SK-N-SH treated with all-trans-retinoic acid at 6 μM for 48 hours (cell line): ENCODE measurements at regions not wholly inside any gene's neighbourhood (a gene's known extent, or its start where the extent isn't known, plus 50 kb on each side); places are given as distances from the start of the nearest gene placed in this dataset.
"Not testable (repeated sequence)": the region's sequence is repeated elsewhere in the genome, so short reads cannot be mapped to it uniquely, and the experiment has no call there.

Experiments
- ATAC-seq: fragments of 200-7000 bp; cut with Tn5 transposase; 3 replicates; pipeline ENCODE4 v1.9.1; 2020; ENCODE audit warnings: mild to moderate bottlenecking, moderate library complexity
- ARNTL ChIP-seq: fragments of 450-650 bp; formaldehyde crosslinking; IDR thresholded peaks from 2 replicates; pipeline ENCODE4 v1.5.0; 2020; ENCODE audit warnings: low read depth, mild to moderate bottlenecking, moderate library complexity, borderline replicate concordance
- BACH2 ChIP-seq: fragments of 250-450 bp; sonication (Bioruptor Pico); IDR thresholded peaks from 2 replicates; pipeline ENCODE4 v1.9.0; 2021; ENCODE audit warnings: mild to moderate bottlenecking, borderline replicate concordance
- CSDC2 ChIP-seq: fragments of 250-450 bp; sonication (Bioruptor Pico); IDR thresholded peaks from 2 replicates; pipeline ENCODE4 v1.5.0; 2020; ENCODE audit warnings: mild to moderate bottlenecking, moderate library complexity
- ESRRG ChIP-seq: fragments of 250-450 bp; sonication (Bioruptor Pico); IDR thresholded peaks from 2 replicates; pipeline ENCODE4 v1.6.1; 2021; ENCODE audit warnings: mild to moderate bottlenecking
- ISL1 ChIP-seq: fragments of 250-450 bp; sonication (Bioruptor Pico); IDR thresholded peaks from 2 replicates; pipeline ENCODE4 v2.1.2; 2022; ENCODE audit warnings: mild to moderate bottlenecking, moderate library complexity
- SNAI2 ChIP-seq: fragments of 250-450 bp; sonication (Bioruptor Pico); IDR thresholded peaks from 2 replicates; pipeline ENCODE4 v1.5.0; 2020; ENCODE audit warnings: mild to moderate bottlenecking, moderate library complexity
- TOX ChIP-seq: fragments of 250-450 bp; sonication (Bioruptor Pico); IDR thresholded peaks from 2 replicates; pipeline ENCODE4 v1.8.0; 2021; ENCODE audit warnings: mild to moderate bottlenecking, moderate library complexity, borderline replicate concordance
- ZC3H10 ChIP-seq: fragments of 250-450 bp; sonication (Bioruptor Pico); IDR thresholded peaks from 2 replicates; pipeline ENCODE4 v1.5.1; 2021; ENCODE audit warnings: mild to moderate bottlenecking, moderate library complexity
- ZFP3 ChIP-seq: fragments of 250-450 bp; sonication (Bioruptor Pico); IDR thresholded peaks from 2 replicates; pipeline ENCODE4 v1.5.0; 2020; ENCODE audit warnings: mild to moderate bottlenecking, moderate library complexity
- ZFP30 ChIP-seq: fragments of 450-650 bp; formaldehyde crosslinking; IDR thresholded peaks from 2 replicates; pipeline ENCODE4 v1.5.0; 2022; ENCODE audit warnings: mild to moderate bottlenecking, moderate library complexity
- ZNF70 ChIP-seq: fragments of 450-650 bp; formaldehyde crosslinking; IDR thresholded peaks from 2 replicates; pipeline ENCODE4 v1.5.0; 2020; ENCODE audit warnings: mild to moderate bottlenecking, moderate library complexity
- TF ChIP-seq, protein P1 (sequence below): fragments of 250-450 bp; sonication (Bioruptor Pico); IDR thresholded peaks from 2 replicates; pipeline ENCODE4 v1.5.0; 2020; ENCODE audit warnings: mild to moderate bottlenecking, moderate library complexity
- TF ChIP-seq, protein P2 (sequence below): fragments of 250-450 bp; sonication (Bioruptor Pico); IDR thresholded peaks from 2 replicates; pipeline ENCODE4 v1.8.0; 2020; ENCODE audit warnings: mild to moderate bottlenecking, moderate library complexity, borderline replicate concordance
- TF ChIP-seq, protein P3 (sequence below): fragments of 250-450 bp; sonication (Bioruptor Pico); IDR thresholded peaks from 2 replicates; pipeline ENCODE4 v1.5.1; 2020; ENCODE audit warnings: low read depth, mild to moderate bottlenecking, moderate library complexity
- TF ChIP-seq, protein P4 (sequence below): fragments of 250-450 bp; sonication (Bioruptor Pico); IDR thresholded peaks from 2 replicates; pipeline ENCODE4 v1.5.1; 2021; ENCODE audit warnings: mild to moderate bottlenecking, moderate library complexity

DNA sequence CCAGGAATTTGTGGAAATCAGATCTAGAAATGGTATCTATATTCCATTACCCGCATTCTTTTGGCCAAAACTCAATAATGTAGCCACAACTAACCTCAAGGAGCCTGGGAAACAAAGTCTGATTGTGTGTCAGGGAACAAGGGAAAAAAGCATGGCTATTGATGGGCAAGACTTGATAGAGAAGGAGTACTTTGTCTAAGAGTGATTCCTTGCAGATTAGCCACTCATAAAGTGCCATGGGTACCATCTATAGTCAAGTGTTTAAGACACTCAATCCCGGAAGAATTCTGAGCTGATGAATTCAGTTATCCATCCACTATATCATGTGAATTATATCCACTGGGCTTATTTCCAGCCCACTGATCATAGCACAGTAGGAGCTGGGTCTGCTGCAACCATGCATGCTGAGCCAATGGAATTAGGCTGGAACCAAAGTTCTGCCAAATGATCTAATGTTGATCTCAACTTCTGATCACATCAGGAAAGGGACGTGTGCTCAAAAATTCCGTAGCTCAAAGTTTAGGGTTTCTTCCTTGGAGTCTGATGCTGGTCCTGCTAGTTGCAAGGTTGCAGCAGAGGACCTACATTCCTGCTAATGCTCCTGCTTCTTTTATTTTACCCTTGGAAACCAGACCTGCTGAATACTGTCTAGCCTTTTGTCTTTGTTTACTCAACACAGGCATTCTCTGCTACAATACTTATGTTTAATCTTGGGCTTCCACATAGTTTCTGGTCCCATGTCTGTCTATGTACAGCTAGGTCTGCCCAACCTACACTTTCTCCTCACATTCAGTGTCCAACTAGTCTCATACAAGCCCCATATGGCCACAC, 629.7 kb downstream of the IRS1 start:
- no peak for ATAC-seq
- TF ChIP-seq ZFP3 (CRISPR knock-in tag) (no peak), ESRRG (CRISPR knock-in tag) (no peak), ZC3H10 (CRISPR knock-in tag) (no peak), CSDC2 (CRISPR knock-in tag) (no peak), TOX (CRISPR knock-in tag) (no peak), ZFP30 (CRISPR knock-in tag) (no peak), ARNTL (no peak), BACH2 (CRISPR knock-in tag) (no peak), ZNF70 (CRISPR knock-in tag) (no peak), ISL1 (CRISPR knock-in tag) (no peak)
- TF ChIP-seq, protein P1, sequence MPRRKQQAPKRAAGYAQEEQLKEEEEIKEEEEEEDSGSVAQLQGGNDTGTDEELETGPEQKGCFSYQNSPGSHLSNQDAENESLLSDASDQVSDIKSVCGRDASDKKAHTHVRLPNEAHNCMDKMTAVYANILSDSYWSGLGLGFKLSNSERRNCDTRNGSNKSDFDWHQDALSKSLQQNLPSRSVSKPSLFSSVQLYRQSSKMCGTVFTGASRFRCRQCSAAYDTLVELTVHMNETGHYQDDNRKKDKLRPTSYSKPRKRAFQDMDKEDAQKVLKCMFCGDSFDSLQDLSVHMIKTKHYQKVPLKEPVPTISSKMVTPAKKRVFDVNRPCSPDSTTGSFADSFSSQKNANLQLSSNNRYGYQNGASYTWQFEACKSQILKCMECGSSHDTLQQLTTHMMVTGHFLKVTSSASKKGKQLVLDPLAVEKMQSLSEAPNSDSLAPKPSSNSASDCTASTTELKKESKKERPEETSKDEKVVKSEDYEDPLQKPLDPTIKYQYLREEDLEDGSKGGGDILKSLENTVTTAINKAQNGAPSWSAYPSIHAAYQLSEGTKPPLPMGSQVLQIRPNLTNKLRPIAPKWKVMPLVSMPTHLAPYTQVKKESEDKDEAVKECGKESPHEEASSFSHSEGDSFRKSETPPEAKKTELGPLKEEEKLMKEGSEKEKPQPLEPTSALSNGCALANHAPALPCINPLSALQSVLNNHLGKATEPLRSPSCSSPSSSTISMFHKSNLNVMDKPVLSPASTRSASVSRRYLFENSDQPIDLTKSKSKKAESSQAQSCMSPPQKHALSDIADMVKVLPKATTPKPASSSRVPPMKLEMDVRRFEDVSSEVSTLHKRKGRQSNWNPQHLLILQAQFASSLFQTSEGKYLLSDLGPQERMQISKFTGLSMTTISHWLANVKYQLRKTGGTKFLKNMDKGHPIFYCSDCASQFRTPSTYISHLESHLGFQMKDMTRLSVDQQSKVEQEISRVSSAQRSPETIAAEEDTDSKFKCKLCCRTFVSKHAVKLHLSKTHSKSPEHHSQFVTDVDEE = no peak
- TF ChIP-seq, protein P2, sequence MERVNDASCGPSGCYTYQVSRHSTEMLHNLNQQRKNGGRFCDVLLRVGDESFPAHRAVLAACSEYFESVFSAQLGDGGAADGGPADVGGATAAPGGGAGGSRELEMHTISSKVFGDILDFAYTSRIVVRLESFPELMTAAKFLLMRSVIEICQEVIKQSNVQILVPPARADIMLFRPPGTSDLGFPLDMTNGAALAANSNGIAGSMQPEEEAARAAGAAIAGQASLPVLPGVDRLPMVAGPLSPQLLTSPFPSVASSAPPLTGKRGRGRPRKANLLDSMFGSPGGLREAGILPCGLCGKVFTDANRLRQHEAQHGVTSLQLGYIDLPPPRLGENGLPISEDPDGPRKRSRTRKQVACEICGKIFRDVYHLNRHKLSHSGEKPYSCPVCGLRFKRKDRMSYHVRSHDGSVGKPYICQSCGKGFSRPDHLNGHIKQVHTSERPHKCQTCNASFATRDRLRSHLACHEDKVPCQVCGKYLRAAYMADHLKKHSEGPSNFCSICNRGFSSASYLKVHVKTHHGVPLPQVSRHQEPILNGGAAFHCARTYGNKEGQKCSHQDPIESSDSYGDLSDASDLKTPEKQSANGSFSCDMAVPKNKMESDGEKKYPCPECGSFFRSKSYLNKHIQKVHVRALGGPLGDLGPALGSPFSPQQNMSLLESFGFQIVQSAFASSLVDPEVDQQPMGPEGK (CRISPR knock-in tag) = no peak

DNA sequence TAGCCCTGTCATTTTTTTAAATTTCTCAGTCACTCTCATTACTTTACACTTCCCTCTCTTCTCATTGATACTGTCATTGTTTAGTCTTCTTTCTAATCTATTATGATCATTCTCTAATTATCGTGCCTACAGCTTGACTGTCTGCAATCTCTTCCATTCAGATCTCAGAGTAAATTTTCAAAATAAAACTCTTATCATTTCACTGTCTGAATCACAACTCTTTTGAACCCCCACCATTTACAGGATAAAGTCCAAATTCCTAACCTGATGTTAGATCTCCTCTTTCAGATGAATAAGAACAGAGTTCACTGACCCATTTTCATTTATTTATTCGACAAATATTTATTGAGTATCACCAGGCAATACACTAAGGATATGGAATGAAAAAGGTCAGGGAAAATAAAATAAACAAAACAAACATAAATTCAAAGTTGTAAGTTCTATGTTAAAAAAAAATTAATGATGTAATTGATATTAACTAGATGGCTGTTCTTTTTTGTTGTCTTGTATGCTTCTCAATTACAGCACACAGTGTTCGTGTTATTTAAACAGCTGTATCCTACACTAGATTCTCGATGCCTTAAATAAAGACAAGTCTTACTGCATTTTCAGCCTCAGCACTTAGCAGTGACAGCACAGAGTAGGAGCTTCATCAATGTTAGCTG, 631.0 kb downstream of the IRS1 start:
- ATAC-seq = no peak
- TF ChIP-seq BACH2 (CRISPR knock-in tag) = no peak
- TF ChIP-seq, protein P1 = no peak
- no peak for TF ChIP-seq CSDC2 (CRISPR knock-in tag)
- no peak for TF ChIP-seq TOX (CRISPR knock-in tag)
- no peak for TF ChIP-seq ZFP30 (CRISPR knock-in tag)
- TF ChIP-seq, protein P3, sequence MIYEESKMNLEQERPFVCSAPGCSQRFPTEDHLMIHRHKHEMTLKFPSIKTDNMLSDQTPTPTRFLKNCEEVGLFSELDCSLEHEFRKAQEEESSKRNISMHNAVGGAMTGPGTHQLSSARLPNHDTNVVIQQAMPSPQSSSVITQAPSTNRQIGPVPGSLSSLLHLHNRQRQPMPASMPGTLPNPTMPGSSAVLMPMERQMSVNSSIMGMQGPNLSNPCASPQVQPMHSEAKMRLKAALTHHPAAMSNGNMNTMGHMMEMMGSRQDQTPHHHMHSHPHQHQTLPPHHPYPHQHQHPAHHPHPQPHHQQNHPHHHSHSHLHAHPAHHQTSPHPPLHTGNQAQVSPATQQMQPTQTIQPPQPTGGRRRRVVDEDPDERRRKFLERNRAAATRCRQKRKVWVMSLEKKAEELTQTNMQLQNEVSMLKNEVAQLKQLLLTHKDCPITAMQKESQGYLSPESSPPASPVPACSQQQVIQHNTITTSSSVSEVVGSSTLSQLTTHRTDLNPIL = no peak
- no peak for TF ChIP-seq SNAI2 (CRISPR knock-in tag)

DNA sequence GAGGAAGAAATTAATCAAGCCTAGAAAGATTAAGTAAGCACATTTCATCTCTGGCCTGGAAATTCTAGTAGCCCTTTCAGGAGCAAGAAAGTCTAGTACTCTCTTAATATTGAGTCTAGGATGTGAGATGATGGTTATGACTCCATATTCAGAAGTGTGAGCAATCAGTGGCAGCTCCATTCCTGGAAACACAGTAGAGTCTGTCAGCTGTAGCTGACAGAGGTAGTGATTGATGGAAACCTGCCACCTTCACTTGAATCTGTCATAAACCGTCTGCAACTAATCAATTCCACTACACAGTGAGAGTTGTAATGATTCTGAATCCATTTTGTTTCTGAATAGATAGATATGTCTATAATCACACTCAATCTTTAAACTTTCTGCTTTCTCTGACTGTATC, 635.1 kb downstream of the IRS1 start:
- TF ChIP-seq CSDC2 (CRISPR knock-in tag) = no peak
- TF ChIP-seq ZFP3 (CRISPR knock-in tag) = no peak
- TF ChIP-seq, protein P4, sequence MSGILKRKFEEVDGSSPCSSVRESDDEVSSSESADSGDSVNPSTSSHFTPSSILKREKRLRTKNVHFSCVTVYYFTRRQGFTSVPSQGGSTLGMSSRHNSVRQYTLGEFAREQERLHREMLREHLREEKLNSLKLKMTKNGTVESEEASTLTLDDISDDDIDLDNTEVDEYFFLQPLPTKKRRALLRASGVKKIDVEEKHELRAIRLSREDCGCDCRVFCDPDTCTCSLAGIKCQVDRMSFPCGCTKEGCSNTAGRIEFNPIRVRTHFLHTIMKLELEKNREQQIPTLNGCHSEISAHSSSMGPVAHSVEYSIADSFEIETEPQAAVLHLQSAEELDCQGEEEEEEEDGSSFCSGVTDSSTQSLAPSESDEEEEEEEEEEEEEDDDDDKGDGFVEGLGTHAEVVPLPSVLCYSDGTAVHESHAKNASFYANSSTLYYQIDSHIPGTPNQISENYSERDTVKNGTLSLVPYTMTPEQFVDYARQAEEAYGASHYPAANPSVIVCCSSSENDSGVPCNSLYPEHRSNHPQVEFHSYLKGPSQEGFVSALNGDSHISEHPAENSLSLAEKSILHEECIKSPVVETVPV (CRISPR knock-in tag) = no peak
- TF ChIP-seq, protein P3 = no peak
- TF ChIP-seq SNAI2 (CRISPR knock-in tag) = no peak
- TF ChIP-seq ZC3H10 (CRISPR knock-in tag) = no peak

DNA sequence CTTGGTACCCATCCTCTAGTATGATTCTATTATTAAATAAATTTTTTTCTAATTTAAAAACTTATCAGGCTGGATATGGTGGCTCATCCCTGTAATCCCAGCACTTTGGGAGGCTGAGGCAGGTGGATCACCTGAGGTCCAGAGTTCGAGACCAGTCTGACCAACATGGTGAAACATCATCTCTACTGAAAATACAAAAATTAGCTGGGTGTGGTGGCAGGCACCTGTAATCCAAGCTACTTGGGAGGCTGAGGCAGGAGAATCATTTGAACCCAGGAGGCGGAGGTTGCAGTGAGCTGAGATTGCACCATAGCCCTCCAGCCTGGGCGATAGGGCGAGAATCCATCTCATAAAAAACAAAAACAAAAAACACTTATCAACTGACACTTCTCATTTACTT, 639.0 kb downstream of the IRS1 start:
- ATAC-seq = not testable (repeated sequence)

More for the DNA sequence above, 635.1 kb downstream of the IRS1 start:
- no peak for ATAC-seq
